ENCODE measurements at regions not wholly inside any gene's neighbourhood (a gene's known extent, or its start where the extent isn't known, plus 50 kb on each side); places are given as distances from the start of the nearest gene placed in this dataset.

DNA sequence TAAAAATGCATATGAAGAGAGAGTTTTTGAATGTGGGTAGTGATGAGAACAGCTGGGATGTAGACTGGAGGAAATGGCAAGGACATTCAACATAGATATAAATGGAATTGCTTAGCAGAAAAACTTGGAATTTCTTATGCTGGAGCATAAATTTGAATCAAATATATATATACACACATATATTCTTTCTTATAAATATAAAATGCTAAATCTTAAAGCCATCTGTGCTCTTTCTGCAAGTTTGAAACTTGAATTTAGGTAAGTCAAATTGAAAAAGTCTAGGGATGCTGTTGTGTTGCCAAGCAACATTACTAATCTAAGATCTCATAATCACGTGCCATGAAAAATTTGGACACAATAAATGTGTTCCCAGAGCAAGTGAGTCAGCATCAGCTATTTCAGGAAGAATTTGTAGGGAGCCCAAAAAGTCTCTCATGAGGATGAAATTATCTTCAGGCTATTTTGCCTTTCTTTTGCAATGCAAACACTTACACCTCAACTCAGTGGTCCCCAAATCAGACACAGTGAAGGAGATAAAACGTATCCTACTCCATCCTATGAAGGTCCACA is 58.4 kb upstream of the ALDH1A1 start:
- no peak for DNase-seq

DNA sequence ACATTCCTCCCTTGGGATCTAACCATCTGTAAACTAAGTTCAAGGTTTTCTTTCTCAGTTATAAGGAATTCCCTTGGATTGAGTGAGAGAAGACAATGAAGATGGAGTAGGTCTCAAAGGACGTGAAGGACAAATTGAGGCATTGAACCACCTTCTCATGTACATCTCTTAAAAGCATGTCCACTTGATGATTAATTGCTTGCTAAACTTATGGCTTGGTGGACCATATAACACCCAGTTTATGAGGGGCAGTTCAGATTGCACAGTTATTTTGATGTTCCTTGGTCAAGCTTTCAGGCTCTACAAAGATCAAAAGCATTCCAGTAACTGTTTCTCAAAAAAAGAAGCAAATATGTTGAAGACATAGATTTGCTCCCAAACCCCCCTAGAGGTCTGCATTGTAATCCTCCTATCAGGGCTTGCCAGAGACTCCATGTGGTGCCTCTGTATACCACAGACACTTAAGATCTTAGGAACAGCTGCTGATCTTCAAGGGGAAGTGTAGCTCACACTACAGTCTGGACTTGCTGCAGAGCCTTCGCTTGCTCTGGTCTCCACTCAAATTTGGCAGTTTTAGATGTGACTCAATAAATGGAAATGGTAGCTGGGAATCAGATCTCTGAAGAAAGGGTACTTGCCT is 56.9 kb upstream of the ALDH1A1 start:
- no peak for DNase-seq

DNA sequence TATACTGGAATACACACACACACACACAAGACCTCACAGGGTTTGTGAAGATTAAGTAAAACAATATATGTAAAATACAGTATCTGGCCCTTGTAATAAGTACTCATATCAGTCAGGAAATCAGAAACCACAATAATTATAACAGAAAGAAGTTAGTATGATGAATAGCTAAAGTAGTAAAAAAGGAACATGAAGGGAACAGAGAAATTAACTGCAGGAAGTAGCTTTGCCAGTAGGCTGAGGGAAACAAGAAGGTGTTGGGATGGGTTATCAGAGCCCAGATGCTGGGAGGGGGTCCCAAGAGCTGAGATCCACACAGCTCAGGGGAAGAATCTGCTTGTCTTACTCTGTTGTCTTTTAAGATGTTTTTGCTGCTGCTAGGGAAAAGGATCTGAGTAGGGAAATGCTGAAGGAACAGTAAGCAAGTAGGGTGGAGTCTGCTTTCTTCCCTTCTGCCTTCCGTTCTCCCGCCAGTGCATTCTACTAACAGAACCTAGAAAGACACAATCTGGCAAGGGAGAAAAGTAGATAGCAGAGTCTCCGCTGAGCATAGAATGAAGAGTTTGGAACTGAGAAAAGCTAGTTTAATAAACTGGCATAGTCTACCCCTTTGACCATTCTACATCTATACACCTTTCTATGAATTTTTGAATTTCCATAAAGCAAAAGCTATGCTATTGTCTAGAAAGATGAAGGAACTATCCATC is 55.3 kb upstream of the ALDH1A1 start:
- DNase-seq, result no peak

DNA sequence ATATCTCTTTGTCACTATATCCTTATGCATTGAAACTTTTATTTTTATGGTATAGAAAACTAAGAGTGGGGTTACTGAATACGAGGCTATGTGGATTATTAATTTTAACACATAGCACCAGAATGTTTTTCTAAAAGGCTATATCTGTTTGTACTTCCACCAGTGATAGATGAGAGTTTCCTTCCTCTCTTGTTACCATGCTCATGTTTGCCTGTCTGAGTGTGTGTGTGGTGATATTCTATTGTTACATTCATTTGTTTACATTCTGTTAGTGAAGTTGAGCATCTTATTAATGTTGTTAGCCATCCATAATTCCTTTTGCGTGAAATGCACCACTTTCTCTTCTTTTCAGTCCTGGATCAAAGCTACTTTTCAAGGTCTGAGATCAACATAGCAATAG is 54.1 kb upstream of the ALDH1A1 start:
- no peak for DNase-seq

All from activated CD4-positive, alpha-beta T cell treated with anti-CD3 and anti-CD28 coated beads, Interleukin-2, amount 50 U/mL, for 1 hour (primary cell).